ENCODE measurements at regions not wholly inside any gene's neighbourhood (a gene's known extent, or its start where the extent isn't known, plus 50 kb on each side); places are given as distances from the start of the nearest gene placed in this dataset.
"Not testable (repeated sequence)": the region's sequence is repeated elsewhere in the genome, so short reads cannot be mapped to it uniquely, and the experiment has no call there.

DNA sequence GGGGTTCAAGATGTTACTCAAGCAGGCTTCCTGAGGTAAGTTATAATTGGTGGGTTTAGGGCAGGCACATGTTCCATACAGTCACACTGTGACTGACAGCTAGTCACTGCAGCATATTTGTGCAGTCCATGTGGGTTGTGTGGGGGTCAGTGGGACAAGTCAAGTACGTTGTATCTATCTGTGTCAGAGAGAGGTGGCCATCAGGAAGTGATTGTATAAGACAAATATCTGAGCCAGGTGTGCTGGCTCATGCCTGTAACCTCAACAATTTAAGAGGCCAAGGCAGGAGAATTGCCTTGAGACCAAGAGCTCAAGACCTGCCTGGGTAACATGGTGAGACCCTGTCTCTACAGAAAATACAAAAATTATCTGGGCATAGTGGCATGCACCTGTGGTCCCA lies 509.3 kb downstream of the CENPC start:
- no peak for DNase-seq

- DNase-seq: no peak
Measured at GRCh38 chr4:67035501-67035900, 509.8 kb downstream of the CENPC start.

GRCh38 chr4:67030636-67031035 lies 514.7 kb downstream of the CENPC start:
- no peak for DNase-seq

DNA sequence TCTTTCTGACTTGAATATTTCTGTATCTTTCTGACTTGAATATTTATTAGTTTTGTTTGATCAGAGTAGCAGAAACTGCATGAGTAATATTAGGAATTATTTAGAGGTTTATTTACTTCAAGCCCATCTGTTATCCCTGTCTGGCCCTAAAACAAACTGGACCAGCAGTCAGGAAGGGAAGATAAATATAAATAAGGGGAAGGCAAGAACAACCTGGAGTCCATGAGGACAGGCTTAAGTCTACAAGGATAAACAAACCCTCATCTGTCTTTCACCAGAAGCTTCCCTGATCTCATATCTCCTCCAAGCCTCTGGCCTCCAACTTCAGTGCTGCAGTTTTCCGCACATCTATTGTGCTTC lies 524.9 kb downstream of the CENPC start:
- no peak for DNase-seq

GRCh38 chr4:67019686-67020437 lies 525.4 kb downstream of the CENPC start:
- DNase-seq: no peak

DNA sequence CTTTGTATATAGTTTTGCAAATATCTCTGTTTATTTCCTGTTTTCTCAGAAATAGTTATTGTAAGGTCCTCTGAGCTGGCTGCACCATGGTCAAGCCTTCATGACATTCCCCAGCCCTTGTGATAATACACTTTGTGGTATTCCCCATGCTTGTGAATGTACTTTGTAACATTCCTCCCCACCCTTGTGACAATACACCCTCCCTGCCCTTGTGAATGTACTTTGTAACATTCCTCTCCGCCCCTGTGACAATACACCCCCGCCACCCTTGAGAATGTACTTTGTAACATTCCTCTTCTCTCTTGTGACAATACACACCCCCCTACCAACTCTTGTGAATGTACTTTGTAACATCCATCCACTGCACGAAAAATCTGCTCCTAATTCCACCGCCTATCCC lies 530.7 kb downstream of the CENPC start:
- no peak for DNase-seq

- DNase-seq: no peak
Measured at GRCh38 chr4:67006791-67007190, 538.5 kb downstream of the CENPC start.

- DNase-seq: no peak
Measured at GRCh38 chr4:66991521-66991920, 553.8 kb downstream of the CENPC start.

- DNase-seq: no peak
Measured at GRCh38 chr4:66974665-66975064, 570.6 kb downstream of the CENPC start.

GRCh38 chr4:66972087-66972486 lies 573.2 kb downstream of the CENPC start:
- DNase-seq: no peak

DNA sequence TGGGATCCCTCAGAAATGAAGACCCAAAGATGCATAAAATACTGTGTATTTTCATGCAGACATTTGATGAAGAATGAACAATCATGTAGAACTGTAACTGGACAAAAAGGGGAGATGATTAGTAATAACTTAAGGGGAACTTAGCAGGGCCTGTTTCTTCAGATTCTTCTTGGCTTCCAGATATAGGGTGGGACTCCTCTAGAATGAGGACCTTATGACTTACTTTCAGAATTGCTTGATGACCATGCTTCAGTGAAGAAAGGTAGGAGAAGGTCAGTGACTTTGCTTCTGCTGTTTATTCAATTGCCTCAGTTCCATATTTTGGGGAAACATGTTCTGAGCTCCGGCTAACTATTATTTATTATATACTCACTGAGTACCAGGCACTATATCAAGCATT lies 580.8 kb downstream of the CENPC start:
- no peak for DNase-seq

GRCh38 chr4:66963084-66963483 lies 582.2 kb downstream of the CENPC start:
- no peak for DNase-seq

- no peak for DNase-seq
Measured at GRCh38 chr4:66959207-66959606, 586.1 kb downstream of the CENPC start.

DNA sequence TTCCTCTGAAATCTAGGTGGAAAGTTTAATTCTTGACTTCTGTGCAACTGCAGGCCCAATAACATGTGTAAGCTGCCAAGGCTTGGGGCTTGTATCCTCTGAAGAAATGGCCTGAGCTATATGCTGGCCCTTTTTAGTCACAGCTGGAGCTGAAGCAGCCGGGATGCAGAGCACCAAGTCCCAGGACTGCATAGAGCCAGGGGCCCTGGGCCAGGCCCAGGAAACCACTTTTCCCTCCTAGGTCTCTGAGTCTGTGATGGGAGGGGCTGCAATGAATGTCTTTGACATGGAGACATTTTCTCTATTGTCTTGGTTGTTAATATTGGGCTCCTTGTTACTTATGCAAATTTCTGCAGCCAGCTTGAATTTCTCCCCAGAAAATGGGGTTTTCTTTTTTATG lies 588.5 kb downstream of the CENPC start:
- DNase-seq: no peak

GRCh38 chr4:66956426-66956825 lies 588.9 kb downstream of the CENPC start:
- no peak for DNase-seq

DNA sequence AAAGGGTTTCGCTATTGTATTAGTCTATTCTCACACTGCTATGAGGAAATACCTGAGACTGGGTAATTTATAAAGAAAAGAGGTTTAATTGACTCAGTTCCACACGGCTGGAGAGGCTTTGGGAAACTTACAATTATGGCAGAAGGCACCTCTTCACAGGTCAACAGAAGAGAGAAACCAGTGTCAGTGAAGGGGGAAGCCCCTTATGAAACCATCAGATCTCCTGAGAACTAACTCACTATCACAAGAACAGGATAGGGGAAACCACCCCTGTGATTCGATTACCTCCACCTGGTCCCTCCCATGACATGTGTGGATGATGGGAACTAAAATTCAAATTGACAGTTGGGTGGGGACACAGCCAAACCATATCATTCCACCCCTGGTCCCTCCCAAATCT lies 589.5 kb downstream of the CENPC start:
- no peak for DNase-seq

DNA sequence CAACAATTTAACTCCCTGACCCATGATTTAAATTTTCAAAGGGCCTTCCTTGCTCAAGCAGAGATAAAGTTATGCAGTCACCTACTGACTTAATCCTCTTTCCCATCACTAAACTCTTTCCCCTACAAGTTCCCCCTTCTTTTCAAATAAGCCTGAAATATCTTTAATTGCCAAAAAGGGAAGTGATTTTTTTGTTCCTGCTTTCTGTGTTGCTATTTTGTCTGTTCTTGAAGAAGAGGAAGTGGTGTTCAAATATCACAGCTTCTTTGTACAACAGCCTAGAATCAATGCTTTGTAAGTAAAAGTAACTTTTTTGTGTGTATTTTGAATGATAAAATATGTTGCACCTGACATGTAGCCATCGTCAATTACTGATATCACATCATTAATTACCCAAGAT lies 595.9 kb downstream of the CENPC start:
- peak in 1 of 2 donors; percentile 3 for DNase-seq

GRCh38 chr4:66946761-66947160 lies 598.5 kb downstream of the CENPC start:
- no peak for DNase-seq

GRCh38 chr4:66943112-66943511 lies 602.2 kb downstream of the CENPC start:
- no peak for DNase-seq

DNA sequence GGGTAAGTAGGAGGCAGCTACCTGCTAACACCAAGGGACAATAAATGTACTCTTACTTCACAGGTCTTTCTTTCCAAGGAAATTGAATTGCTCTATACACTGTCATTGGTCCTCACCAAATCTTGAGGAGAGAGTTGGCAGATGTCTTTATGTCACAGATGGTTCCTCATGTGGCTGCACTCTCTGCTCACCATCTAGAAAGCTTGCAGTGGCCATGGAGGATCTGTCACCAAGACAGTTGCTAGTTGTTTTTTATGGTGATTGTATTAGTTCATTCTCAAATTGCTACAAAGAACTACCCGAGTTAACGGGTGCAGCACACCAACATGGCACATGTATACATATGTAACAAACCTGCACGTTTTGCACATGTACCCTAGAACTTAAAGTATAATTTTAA lies 613.3 kb downstream of the CENPC start:
- not testable (repeated sequence) for DNase-seq

- no peak for DNase-seq
Measured at GRCh38 chr4:66930206-66930605, 615.1 kb downstream of the CENPC start.

- no peak for DNase-seq
Measured at GRCh38 chr4:66929748-66930147, 615.6 kb downstream of the CENPC start.

DNA sequence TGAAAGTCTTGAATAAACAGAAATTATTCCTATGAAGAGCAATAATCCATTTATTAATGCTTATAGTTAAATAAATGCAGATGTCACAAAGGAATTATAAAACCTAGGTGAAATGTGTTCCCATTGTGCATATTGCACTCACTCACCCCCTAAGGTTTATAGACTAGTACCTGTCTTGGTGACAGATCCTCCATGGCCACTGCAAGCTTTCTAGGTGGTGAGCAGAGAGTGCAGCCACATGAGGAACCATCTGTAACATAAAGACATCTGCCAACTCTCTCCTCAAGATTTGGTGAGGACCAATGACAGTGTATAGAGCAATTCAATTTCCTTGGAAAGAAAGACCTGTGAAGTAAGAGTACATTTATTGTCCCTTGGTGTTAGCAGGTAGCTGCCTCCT lies 616.4 kb downstream of the CENPC start:
- DNase-seq: not testable (repeated sequence)

DNA sequence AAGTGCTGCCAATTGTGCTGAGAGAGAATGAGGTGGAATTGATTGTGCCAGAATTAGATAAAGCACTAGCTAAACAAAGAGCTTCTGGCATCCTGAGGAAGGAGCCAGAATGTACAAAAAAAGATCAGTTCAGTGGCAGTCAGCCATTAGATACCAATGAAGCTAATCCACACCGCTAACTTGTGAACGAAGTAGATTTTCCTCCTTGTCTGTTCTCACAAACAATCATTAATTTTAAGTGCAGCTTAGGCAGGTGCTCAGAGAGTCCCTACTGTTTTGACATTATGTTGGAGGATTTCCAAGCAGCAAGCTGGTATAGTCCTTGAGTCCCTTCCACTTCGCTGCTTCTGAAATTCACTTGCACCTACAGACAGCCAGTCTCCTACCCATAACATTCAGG lies 617.4 kb downstream of the CENPC start:
- no peak for DNase-seq

DNA sequence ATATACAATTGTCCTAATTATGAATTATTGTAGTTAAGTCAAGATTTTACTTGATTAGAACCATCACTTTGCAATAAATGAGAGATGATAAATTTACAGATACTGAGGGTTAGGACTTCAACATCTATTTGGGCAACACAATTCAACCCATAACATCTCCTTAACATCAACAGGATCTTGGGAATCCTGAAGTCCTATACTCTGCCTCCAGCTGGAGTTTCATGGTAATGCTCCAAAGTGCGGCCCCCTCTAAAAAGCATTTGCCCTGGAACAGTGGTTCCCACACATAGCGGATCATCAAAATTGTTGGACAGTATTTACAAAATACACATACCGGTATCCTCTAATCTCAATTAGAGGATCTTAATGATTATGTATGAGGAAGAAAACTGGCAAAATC lies 618.6 kb downstream of the CENPC start:
- no peak for DNase-seq
